CD4-positive, CD25-positive, alpha-beta regulatory T cell (primary cell): ENCODE measurements at regions not wholly inside any gene's neighbourhood (a gene's known extent, or its start where the extent isn't known, plus 50 kb on each side); places are given as distances from the start of the nearest gene placed in this dataset.

Experiments used
- ATAC-seq, 2 donors: fragments of 150-1000 bp; cut with Tn5 transposase; one replicate each; pipeline ENCODE4 v1.10.0; 2021; ENCODE audit warnings: low read depth in 2 of 2, moderate number of reproducible peaks in 2 of 2, moderate library complexity in 1 of 2
- DNase-seq, 3 donors: peaks; one replicate each; pipeline versions ENCODE4 v3.0.0 to v3.0.0-alpha.2; 2012 to 2022; ENCODE audit warnings: mixed read lengths in 1 of 3
- H3K27ac ChIP-seq: one replicate; pipeline ENCODE4 v1.7.0; 2013; ENCODE audit warnings: mild to moderate bottlenecking, low read length; ENCODE audit not compliant: insufficient read depth, poor library complexity, severe bottlenecking
- H3K27me3 ChIP-seq: one replicate; pipeline ENCODE4 v1.7.0; 2013; ENCODE audit warnings: low read length; ENCODE audit not compliant: control insufficient read depth, insufficient read depth
- H3K36me3 ChIP-seq: one replicate; pipeline ENCODE4 v1.7.0; 2013; ENCODE audit warnings: mild to moderate bottlenecking, low read length, moderate library complexity; ENCODE audit not compliant: control insufficient read depth, insufficient read depth
- H3K4me1 ChIP-seq: 2 replicates; pipeline ENCODE4 v1.7.0; 2013; ENCODE audit warnings: mild to moderate bottlenecking, low read length; ENCODE audit not compliant: insufficient read depth, control insufficient read depth, poor library complexity, severe bottlenecking
- H3K4me3 ChIP-seq: one replicate; pipeline ENCODE4 v1.7.0; 2013; ENCODE audit warnings: low read depth, mild to moderate bottlenecking, low read length, moderate library complexity
- H3K9me3 ChIP-seq, 2 experiments: 1 replicate in 1 of 2; 2 replicates in 1 of 2; pipeline ENCODE4 v1.7.0; 2013; ENCODE audit warnings: low read length in 2 of 2, mild to moderate bottlenecking in 1 of 2, moderate library complexity in 1 of 2; ENCODE audit not compliant: control insufficient read depth in 2 of 2
- H3K27ac Mint-ChIP-seq, 3 donors: one replicate each; pipeline ENCODE4 v1.8.0; 2020 to 2022; ENCODE audit warnings: mild to moderate bottlenecking in 3 of 3, mixed read lengths in 3 of 3, moderate library complexity in 2 of 3
- H3K27me3 Mint-ChIP-seq: one replicate; pipeline ENCODE4 v1.8.0; 2022; ENCODE audit warnings: mild to moderate bottlenecking, mixed read lengths
- H3K36me3 Mint-ChIP-seq: one replicate; pipeline ENCODE4 v1.8.0; 2020; ENCODE audit warnings: mixed read lengths
- H3K4me1 Mint-ChIP-seq, 4 donors: one replicate each; pipeline ENCODE4 v1.8.0; 2020 to 2022; ENCODE audit warnings: mixed read lengths in 4 of 4, mild to moderate bottlenecking in 1 of 4
- H3K4me3 Mint-ChIP-seq, 4 donors: one replicate each; pipeline ENCODE4 v1.8.0; 2020 to 2022; ENCODE audit warnings: mild to moderate bottlenecking in 4 of 4, mixed read lengths in 4 of 4, moderate library complexity in 3 of 4
- H3K9me3 Mint-ChIP-seq, 7 donors: one replicate each; pipeline ENCODE4 v1.8.0; 2020 to 2022; ENCODE audit warnings: mixed read lengths in 7 of 7, mild to moderate bottlenecking in 3 of 7, moderate library complexity in 2 of 7

DNA sequence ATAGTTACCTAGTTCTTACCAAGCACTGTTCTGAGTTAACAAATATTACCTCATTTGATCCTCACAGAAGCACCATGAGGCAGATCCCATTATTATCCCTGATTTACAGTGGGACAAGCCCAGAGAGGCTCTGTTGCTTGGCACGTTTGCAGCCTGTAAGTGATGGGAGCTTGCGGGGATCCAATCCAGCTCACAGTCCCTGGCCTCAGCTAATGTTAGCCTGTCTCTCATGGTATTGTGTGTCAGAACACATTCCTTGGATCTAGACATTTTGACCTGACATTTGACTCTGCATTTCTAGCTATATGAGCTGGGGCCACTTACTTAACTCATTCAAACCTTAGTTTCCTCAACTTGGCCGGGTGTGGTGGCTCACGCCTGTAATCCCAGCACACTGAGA, 246.9 kb upstream of the LRTM1 start:
- peaks cover 0 to 7% (median 3%) of the 10 kb centered on the region in 7 donors for H3K9me3 Mint-ChIP-seq
- Histone ChIP-seq H3K4me1 (no peaks in the 10 kb centered on the region), H3K9me3 (no peaks in the 10 kb centered on the region), H3K4me3 (no peak overlapping the region), H3K27ac (no peak overlapping the region), H3K27me3 (no peaks in the 10 kb centered on the region), H3K36me3 (no peaks in the 10 kb centered on the region)
- ATAC-seq (no peak), DNase-seq (no peak)
- H3K36me3 Mint-ChIP-seq: no peaks in the 10 kb centered on the region
- no peaks in the 10 kb centered on the region for H3K27me3 Mint-ChIP-seq
- no peak overlapping the region for H3K4me3 Mint-ChIP-seq
- no peaks in the 10 kb centered on the region for H3K4me1 Mint-ChIP-seq
- no peak overlapping the region for H3K27ac Mint-ChIP-seq

DNA sequence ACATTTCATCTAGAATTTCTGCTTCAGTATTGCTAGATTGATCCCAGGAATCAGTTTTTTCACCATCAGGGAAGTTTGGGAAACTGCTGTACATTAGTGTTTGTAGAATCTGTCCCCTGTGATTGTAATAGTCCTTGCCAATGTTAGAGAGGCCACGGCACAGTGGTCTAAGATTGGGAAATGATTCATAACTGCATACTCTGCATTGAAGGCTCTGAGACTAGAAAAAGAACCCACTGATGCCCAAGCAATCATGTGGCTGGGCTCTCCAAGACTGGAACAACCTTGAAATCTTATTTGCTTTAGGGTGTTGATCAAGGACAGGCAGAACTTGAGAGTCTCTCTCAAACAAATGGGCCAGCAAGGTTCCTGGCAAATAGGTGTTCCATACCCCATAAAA, 245.6 kb upstream of the LRTM1 start:
- Mint-ChIP-seq H3K4me3 (no peak overlapping the region), H3K36me3 (no peaks in the 10 kb centered on the region), H3K27me3 (no peaks in the 10 kb centered on the region), H3K4me1 (no peaks in the 10 kb centered on the region), H3K27ac (no peak overlapping the region), H3K9me3 (peaks cover 0 to 7% (median 3%) of the 10 kb centered on the region in 7 donors)
- H3K27ac ChIP-seq: no peak overlapping the region
- no peak overlapping the region for H3K4me3 ChIP-seq
- no peaks in the 10 kb centered on the region for H3K27me3 ChIP-seq
- H3K4me1 ChIP-seq: no peaks in the 10 kb centered on the region
- H3K9me3 ChIP-seq: no peaks in the 10 kb centered on the region
- H3K36me3 ChIP-seq: no peaks in the 10 kb centered on the region
- DNase-seq: no peak
- no peak for ATAC-seq

DNA sequence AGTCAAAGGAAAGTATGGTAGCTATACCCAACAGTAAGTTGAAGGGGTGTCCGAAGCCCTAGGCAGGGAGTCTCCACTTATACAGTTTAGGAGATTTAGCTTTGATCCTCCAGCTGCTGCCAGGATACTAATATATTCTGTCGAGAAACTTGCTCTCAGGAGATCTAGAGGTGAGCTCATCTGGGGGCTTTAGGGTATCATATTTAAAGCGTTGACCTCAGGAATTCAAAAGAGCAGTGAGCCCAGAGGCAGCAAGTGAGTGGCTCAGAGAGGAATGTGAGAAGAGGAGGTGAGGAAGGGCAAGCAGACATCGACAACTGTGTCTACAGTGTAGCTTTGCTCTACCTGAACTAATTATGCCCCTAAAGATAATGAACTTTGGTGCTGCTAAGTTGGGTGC, 245.1 kb upstream of the LRTM1 start:
- Mint-ChIP-seq H3K27me3 (no peaks in the 10 kb centered on the region), H3K4me1 (no peaks in the 10 kb centered on the region), H3K4me3 (no peak overlapping the region), H3K27ac (no peak overlapping the region), H3K9me3 (peaks cover 0 to 7% (median 2%) of the 10 kb centered on the region in 7 donors), H3K36me3 (no peaks in the 10 kb centered on the region)
- no peaks in the 10 kb centered on the region for H3K27me3 ChIP-seq
- ATAC-seq (no peak), DNase-seq (no peak)
- no peaks in the 10 kb centered on the region for H3K36me3 ChIP-seq
- H3K27ac ChIP-seq: no peak overlapping the region
- H3K4me1 ChIP-seq: no peaks in the 10 kb centered on the region
- H3K4me3 ChIP-seq: no peak overlapping the region
- H3K9me3 ChIP-seq: no peaks in the 10 kb centered on the region

DNA sequence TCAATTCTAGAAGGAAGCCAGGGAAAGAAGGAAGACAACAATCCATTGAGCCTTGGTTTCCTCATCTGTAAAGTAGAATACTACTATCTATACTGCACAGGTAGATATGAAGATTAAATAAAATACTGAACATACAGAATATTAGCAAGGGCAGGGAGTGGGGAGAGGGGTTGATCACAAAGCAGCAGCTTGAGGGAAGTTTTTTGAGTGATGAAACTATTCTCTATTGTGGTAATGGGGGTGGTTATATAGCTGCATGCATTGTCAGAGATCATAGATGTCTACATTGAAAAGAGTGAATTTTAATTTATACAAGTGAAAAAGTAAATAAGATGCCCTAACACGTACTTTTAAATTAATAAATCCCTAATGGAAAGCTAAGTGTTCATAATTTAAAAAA, 242.6 kb upstream of the LRTM1 start:
- Mint-ChIP-seq H3K27ac (no peak overlapping the region), H3K4me3 (no peak overlapping the region), H3K9me3 (peaks cover 0 to 8% (median 3%) of the 10 kb centered on the region in 7 donors), H3K36me3 (no peaks in the 10 kb centered on the region), H3K4me1 (no peaks in the 10 kb centered on the region), H3K27me3 (no peaks in the 10 kb centered on the region)
- no peak overlapping the region for H3K27ac ChIP-seq
- H3K27me3 ChIP-seq: no peaks in the 10 kb centered on the region
- no peaks in the 10 kb centered on the region for H3K36me3 ChIP-seq
- ATAC-seq (no peak), DNase-seq (no peak)
- H3K4me1 ChIP-seq: no peaks in the 10 kb centered on the region
- no peak overlapping the region for H3K4me3 ChIP-seq
- H3K9me3 ChIP-seq: no peaks in the 10 kb centered on the region

DNA sequence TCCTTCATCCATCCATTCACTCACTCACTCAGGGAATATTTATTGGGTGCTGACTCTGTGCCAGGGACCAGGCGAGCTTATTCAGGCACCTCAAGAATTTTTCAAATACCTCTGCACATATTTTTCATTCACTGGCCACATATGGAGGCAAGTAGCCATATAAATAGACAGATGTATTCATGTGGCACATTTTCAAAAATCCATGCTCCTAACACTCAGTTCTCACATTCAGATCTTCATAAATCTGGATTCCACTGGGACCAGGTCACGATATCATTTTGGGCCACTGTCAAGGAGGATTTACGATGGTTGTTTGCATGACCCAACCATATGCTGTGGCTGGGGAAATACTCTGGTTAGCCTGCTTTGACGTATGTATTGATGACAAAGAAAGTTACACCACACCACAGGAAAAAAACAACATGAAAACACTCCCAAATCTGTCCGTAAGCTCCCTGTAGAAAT, 241.8 kb upstream of the LRTM1 start:
- H3K9me3 Mint-ChIP-seq: peaks cover 0 to 9% (median 3%) of the 10 kb centered on the region in 7 donors
- Histone ChIP-seq H3K27ac (no peak overlapping the region), H3K36me3 (no peaks in the 10 kb centered on the region), H3K4me1 (no peaks in the 10 kb centered on the region), H3K9me3 (no peaks in the 10 kb centered on the region), H3K4me3 (no peak overlapping the region), H3K27me3 (no peaks in the 10 kb centered on the region)
- DNase-seq (no peak), ATAC-seq (no peak)
- no peaks in the 10 kb centered on the region for H3K27me3 Mint-ChIP-seq
- no peak overlapping the region for H3K4me3 Mint-ChIP-seq
- no peaks in the 10 kb centered on the region for H3K4me1 Mint-ChIP-seq
- H3K36me3 Mint-ChIP-seq: no peaks in the 10 kb centered on the region
- no peak overlapping the region for H3K27ac Mint-ChIP-seq

DNA sequence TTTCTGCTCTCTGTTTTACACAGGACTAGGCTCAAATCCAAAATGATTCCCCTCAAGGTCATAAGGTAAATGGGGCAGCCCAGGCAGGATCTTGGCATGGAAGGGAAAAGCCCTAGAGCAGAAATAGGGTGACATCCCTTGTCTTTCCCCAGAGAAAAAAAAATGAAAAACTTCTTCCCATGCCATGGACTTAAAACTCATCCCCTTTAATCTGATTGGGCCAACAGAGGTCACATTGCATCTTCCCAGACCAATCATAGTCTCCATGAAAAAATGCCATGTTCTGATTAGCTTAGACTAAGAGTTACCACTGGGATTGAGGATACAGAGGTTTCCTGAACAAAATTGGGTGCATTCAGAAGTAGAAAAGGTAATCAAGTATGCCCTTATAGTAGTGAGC, 241.3 kb upstream of the LRTM1 start:
- DNase-seq (no peak), ATAC-seq (no peak)
- Mint-ChIP-seq H3K27ac (no peak overlapping the region), H3K27me3 (no peaks in the 10 kb centered on the region), H3K9me3 (peaks cover 0 to 9% (median 3%) of the 10 kb centered on the region in 7 donors), H3K4me1 (no peaks in the 10 kb centered on the region), H3K4me3 (no peak overlapping the region), H3K36me3 (no peaks in the 10 kb centered on the region)
- H3K27ac ChIP-seq: no peak overlapping the region
- no peaks in the 10 kb centered on the region for H3K27me3 ChIP-seq
- H3K4me3 ChIP-seq: no peak overlapping the region
- H3K4me1 ChIP-seq: no peaks in the 10 kb centered on the region
- H3K36me3 ChIP-seq: no peaks in the 10 kb centered on the region
- no peaks in the 10 kb centered on the region for H3K9me3 ChIP-seq

DNA sequence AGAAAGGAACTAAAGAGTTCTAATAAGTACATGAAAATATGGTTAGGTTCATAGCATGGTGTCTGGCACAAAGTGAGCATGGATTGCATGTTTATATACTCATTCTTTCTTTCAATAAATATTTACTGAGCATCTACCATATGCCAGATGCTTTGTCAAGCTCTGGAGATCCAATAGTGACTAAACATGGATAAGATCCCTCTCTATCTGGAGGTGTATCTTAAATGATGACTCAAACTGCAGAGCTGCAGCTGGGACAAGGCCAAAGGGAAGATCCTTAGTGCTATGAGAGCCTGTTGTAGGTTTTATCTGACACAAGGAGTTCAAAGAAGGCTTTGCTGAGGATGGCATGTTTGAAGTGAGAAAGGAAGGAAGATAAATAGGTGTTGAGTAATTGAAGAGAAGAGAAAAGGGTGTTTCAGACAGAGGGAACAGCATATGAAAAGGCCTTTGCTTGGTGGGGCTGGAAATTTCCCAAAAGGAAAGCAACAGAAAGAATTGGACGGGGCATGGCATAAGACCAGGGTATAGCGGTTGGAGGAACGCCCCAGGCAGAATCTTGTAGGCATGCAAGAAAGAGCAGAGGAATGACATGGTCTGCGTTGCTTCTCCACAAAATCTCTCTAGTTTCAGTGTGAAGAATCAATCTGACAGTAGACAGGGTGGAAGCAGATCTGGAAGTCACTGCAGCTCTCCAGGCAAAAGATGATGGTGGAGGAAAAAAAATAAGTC, 239.9 kb upstream of the LRTM1 start:
- H3K4me3 Mint-ChIP-seq: no peak overlapping the region
- H3K36me3 Mint-ChIP-seq: no peaks in the 10 kb centered on the region
- Histone ChIP-seq H3K9me3 (no peaks in the 10 kb centered on the region), H3K27ac (no peak overlapping the region), H3K36me3 (no peaks in the 10 kb centered on the region), H3K4me1 (no peaks in the 10 kb centered on the region), H3K27me3 (no peaks in the 10 kb centered on the region), H3K4me3 (no peak overlapping the region)
- no peaks in the 10 kb centered on the region for H3K4me1 Mint-ChIP-seq
- ATAC-seq (no peak), DNase-seq (no peak)
- H3K27ac Mint-ChIP-seq: no peak overlapping the region
- peaks cover 0 to 10% (median 6%) of the 10 kb centered on the region in 7 donors for H3K9me3 Mint-ChIP-seq
- no peaks in the 10 kb centered on the region for H3K27me3 Mint-ChIP-seq
